ENCODE measurements at regions not wholly inside any gene's neighbourhood (a gene's known extent, or its start where the extent isn't known, plus 50 kb on each side); places are given as distances from the start of the nearest gene placed in this dataset.

GRCh38 chr11:115665175-115665821 lies 161.1 kb upstream of the CADM1 start:
- in situ Hi-C loops (cut with HindIII; ENCODE audit: extremely low pct_ligation_motif_present, low pct_unique_long_range_greater_than_20kb) (no loop called here), intact Hi-C loops (cut with micrococcal nuclease; ENCODE audit: unreplicated experiment) (no loop called here)
- H3K4me2 ChIP-seq (ENCODE audit: low read depth, low read length), result no peak overlapping the region
- H3K9me3 ChIP-seq (ENCODE audit: low read length), result no peaks in the 10 kb centered on the region
- H3K27me3 ChIP-seq (ENCODE audit: control insufficient read depth in 1 of 2, insufficient read depth in 2 of 2, low read length in 2 of 2), result peaks cover 0 to 14% of the 10 kb centered on the region in 2 experiments; a peak in 3 of 5 replicates
- BruUV-seq (replicated peaks), result no TSS peak
- no peak overlapping the region for H3K9ac ChIP-seq (ENCODE audit: insufficient read depth, low read depth, low read length)
- no peak for TF ChIP-seq MAF1 (CRISPR knock-in tag; IDR thresholded peaks at IDR 0.05; ENCODE audit: borderline replicate concordance)
- no peak for TF ChIP-seq ETV5 (CRISPR knock-in tag; IDR thresholded peaks at IDR 0.05; ENCODE audit: borderline replicate concordance)
- no peak overlapping the region for H2AFZ ChIP-seq (ENCODE audit: low read length)
- H3K4me1 ChIP-seq (ENCODE audit: insufficient read depth, low read length), result no peaks in the 10 kb centered on the region
- WGBS (ENCODE audit: low lambda C conversion rate), result 32% methylated on average over 8 of the region's 15 CpGs
- no peaks in the 10 kb centered on the region for H3K79me2 ChIP-seq (ENCODE audit: insufficient read depth, low read length)
- no peaks in the 10 kb centered on the region for H3K36me3 ChIP-seq (replicated peaks in 1 of 2; ENCODE audit: control insufficient read depth in 1 of 2, insufficient read depth in 2 of 2, low read length in 2 of 2)
- FAIRE-seq, result no peak
- no peak for DNase-seq (ENCODE audit: low spot score)
- no peak overlapping the region for H3K4me3 ChIP-seq (replicated peaks in 1 of 3; ENCODE audit: insufficient read depth in 1 of 3, low read depth in 2 of 3, low read length in 3 of 3)
- POLR2A ChIA-PET, result no interaction called here
- no peak overlapping the region for H3K27ac ChIP-seq (ENCODE audit: extremely low read length, insufficient read depth, low read length)
- CTCF ChIA-PET (ENCODE audit: low intra/inter-chr PET ratio, low total read pairs), result no interaction called here
- H4K20me1 ChIP-seq (ENCODE audit: insufficient read depth, low read length), result no peaks in the 10 kb centered on the region
- no peak for ATAC-seq

GRCh38 chr11:115664313-115664712 lies 160.1 kb upstream of the CADM1 start:
- Histone ChIP-seq H3K9ac (ENCODE audit: insufficient read depth, low read depth, low read length) (no peak overlapping the region), H2AFZ (ENCODE audit: low read length) (no peak overlapping the region), H4K20me1 (ENCODE audit: insufficient read depth, low read length) (no peaks in the 10 kb centered on the region), H3K9me3 (ENCODE audit: low read length) (no peaks in the 10 kb centered on the region), H3K4me3 (replicated peaks in 1 of 3; ENCODE audit: insufficient read depth in 1 of 3, low read depth in 2 of 3, low read length in 3 of 3) (no peak overlapping the region), H3K79me2 (ENCODE audit: insufficient read depth, low read length) (no peaks in the 10 kb centered on the region), H3K27me3 (ENCODE audit: control insufficient read depth in 1 of 2, insufficient read depth in 2 of 2, low read length in 2 of 2) (peaks cover 0 to 20% of the 10 kb centered on the region in 2 experiments; a peak in 4 of 5 replicates), H3K36me3 (replicated peaks in 1 of 2; ENCODE audit: control insufficient read depth in 1 of 2, insufficient read depth in 2 of 2, low read length in 2 of 2) (no peaks in the 10 kb centered on the region), H3K27ac (ENCODE audit: extremely low read length, insufficient read depth, low read length) (no peak overlapping the region), H3K4me2 (ENCODE audit: low read depth, low read length) (no peak overlapping the region), H3K4me1 (ENCODE audit: insufficient read depth, low read length) (no peaks in the 10 kb centered on the region)
- TF ChIP-seq ZNF710 (CRISPR knock-in tag; IDR thresholded peaks at IDR 0.05; ENCODE audit: borderline replicate concordance), result no peak
- no peak for TF ChIP-seq DRAP1 (CRISPR knock-in tag; IDR thresholded peaks at IDR 0.05)
- intact Hi-C loops (cut with micrococcal nuclease; ENCODE audit: unreplicated experiment) (no loop called here), in situ Hi-C loops (cut with HindIII; ENCODE audit: extremely low pct_ligation_motif_present, low pct_unique_long_range_greater_than_20kb) (no loop called here)
- ChIA-PET CTCF (ENCODE audit: low intra/inter-chr PET ratio, low total read pairs) (no interaction called here), POLR2A (no interaction called here)
- no TSS peak for BruUV-seq (replicated peaks)
- FAIRE-seq (no peak), ATAC-seq (no peak), DNase-seq (ENCODE audit: low spot score) (no peak)
- 28% methylated on average over 3 of the region's 3 CpGs for WGBS (ENCODE audit: low lambda C conversion rate)

All from HepG2 (cell line).